Esophagus muscularis mucosa (tissue), 4 donors: ENCODE measurements at regions not wholly inside any gene's neighbourhood (a gene's known extent, or its start where the extent isn't known, plus 50 kb on each side); places are given as distances from the start of the nearest gene placed in this dataset.
"Not testable (repeated sequence)": the region's sequence is repeated elsewhere in the genome, so short reads cannot be mapped to it uniquely, and the experiment has no call there.

Experiments
- EP300 ChIP-seq: sonication (generic); formaldehyde crosslinking; IDR thresholded peaks from one replicate; pipeline ENCODE4 v1.6.1; 2017; ENCODE audit warnings: antibody characterized with exemption
- POLR2A ChIP-seq: fragments of 450-650 bp; IDR thresholded peaks from one replicate; pipeline ENCODE4 v1.6.1; 2017; ENCODE audit warnings: antibody characterized with exemption, moderate library complexity, mild to moderate bottlenecking, low read depth
- TF ChIP-seq, protein P1 (sequence below), 3 experiments: fragments of 200-600 bp in 2 of 3; fragments of 450-650 bp in 1 of 3; sonication (generic) in 2 of 3; IDR thresholded peaks; one replicate each; pipeline ENCODE4 v1.5.1; 2017 to 2019; ENCODE audit warnings: antibody characterized with exemption in 3 of 3, mild to moderate bottlenecking in 2 of 3, moderate library complexity in 1 of 3

DNA sequence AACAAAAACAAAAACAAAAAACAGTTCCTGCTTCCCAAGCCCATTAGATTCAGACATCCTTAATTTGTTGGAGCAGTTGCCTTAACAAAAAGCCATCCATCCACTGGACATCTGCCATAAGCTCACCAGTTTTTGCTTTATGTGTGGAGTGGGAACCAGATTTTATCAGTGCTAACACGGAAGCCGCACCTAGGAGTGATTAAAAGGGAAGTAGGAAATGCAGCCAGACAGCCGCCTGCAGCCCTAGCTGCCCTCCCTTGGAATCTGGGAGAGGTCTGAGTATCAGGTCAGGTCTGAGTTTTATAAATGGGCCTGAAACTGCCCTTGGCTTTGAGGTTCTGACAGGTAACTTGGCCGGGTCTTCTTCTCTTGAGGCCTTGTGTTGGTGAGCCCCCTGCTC is 106.6 kb upstream of the MTLN start:
- TF ChIP-seq, protein P1, sequence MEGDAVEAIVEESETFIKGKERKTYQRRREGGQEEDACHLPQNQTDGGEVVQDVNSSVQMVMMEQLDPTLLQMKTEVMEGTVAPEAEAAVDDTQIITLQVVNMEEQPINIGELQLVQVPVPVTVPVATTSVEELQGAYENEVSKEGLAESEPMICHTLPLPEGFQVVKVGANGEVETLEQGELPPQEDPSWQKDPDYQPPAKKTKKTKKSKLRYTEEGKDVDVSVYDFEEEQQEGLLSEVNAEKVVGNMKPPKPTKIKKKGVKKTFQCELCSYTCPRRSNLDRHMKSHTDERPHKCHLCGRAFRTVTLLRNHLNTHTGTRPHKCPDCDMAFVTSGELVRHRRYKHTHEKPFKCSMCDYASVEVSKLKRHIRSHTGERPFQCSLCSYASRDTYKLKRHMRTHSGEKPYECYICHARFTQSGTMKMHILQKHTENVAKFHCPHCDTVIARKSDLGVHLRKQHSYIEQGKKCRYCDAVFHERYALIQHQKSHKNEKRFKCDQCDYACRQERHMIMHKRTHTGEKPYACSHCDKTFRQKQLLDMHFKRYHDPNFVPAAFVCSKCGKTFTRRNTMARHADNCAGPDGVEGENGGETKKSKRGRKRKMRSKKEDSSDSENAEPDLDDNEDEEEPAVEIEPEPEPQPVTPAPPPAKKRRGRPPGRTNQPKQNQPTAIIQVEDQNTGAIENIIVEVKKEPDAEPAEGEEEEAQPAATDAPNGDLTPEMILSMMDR (IDR thresholded peaks at IDR 0.05): not testable (repeated sequence)
- TF ChIP-seq EP300, POLR2A: not testable (repeated sequence)
